Activated CD4-positive, alpha-beta T cell treated with anti-CD3 and anti-CD28 coated beads for 36 hours (primary cell): ENCODE measurements at regions not wholly inside any gene's neighbourhood (a gene's known extent, or its start where the extent isn't known, plus 50 kb on each side); places are given as distances from the start of the nearest gene placed in this dataset.
"Not testable (repeated sequence)": the region's sequence is repeated elsewhere in the genome, so short reads cannot be mapped to it uniquely, and the experiment has no call there.

Experiments
- ATAC-seq: fragments of 200-7000 bp; cut with Tn5 transposase; one replicate; pipeline ENCODE4 v1.10.0; 2021; ENCODE audit warnings: mild to moderate bottlenecking, moderate library complexity
- CTCF ChIA-PET: fragments of 350-600 bp; sonication (Branson Sonifier 250); formaldehyde crosslinking; loops from one replicate; lab custom pipeline; 2021; ENCODE audit warnings: antibody characterized with exemption; lab: Charles Lee
- POLR2A ChIA-PET: fragments of 350-600 bp; sonication (Branson Sonifier 250); formaldehyde crosslinking; loops from one replicate; lab custom pipeline; 2021; ENCODE audit warnings: antibody characterized with exemption, inconsistent platforms; lab: Charles Lee
- DNase-seq: peaks from one replicate; pipeline ENCODE4 v3.0.0-alpha.2; 2020
- H3K27ac Mint-ChIP-seq: one replicate; pipeline ENCODE4 v1.8.0; 2021; ENCODE audit warnings: mixed read lengths
- H3K27me3 Mint-ChIP-seq: one replicate; pipeline ENCODE4 v1.8.0; 2021; ENCODE audit warnings: mixed read lengths
- H3K36me3 Mint-ChIP-seq: one replicate; pipeline ENCODE4 v1.8.0; 2021; ENCODE audit warnings: low read depth, mixed read lengths
- H3K4me1 Mint-ChIP-seq: one replicate; pipeline ENCODE4 v1.8.0; 2021; ENCODE audit warnings: mixed read lengths
- H3K4me3 Mint-ChIP-seq: one replicate; pipeline ENCODE4 v1.8.0; 2021; ENCODE audit warnings: mild to moderate bottlenecking, moderate library complexity, mixed read lengths
- H3K9me3 Mint-ChIP-seq: one replicate; pipeline ENCODE4 v1.8.0; 2021; ENCODE audit warnings: low read depth, mixed read lengths
- intact Hi-C, 2 experiments: fragments of 100-400 bp; cut with DNase I in 1 of 2; cut with micrococcal nuclease in 1 of 2; formaldehyde crosslinking; loops; one replicate each; pipeline versions ENCODE4 v1.14.2 to v1.15.1; 2022 to 2024; cut with DNase I, micrococcal nuclease

- no peaks in the 10 kb centered on the region for H3K36me3 Mint-ChIP-seq
- H3K27ac Mint-ChIP-seq: no peak overlapping the region
- H3K4me1 Mint-ChIP-seq: no peaks in the 10 kb centered on the region
- ChIA-PET POLR2A (no interaction called here), CTCF (no interaction called here)
- no peak for DNase-seq
- ATAC-seq: no peak
- H3K4me3 Mint-ChIP-seq: no peak overlapping the region
- intact Hi-C loops: no loop called here
- H3K27me3 Mint-ChIP-seq: no peaks in the 10 kb centered on the region
- H3K9me3 Mint-ChIP-seq: peaks cover 27% of the 10 kb centered on the region
Observed at GRCh38 chr5:153939101-153939500, 99.6 kb downstream of the FAM114A2 start.

- Mint-ChIP-seq H3K27me3 (no peaks in the 10 kb centered on the region), H3K4me3 (no peak overlapping the region), H3K27ac (no peak overlapping the region), H3K9me3 (peaks cover 27% of the 10 kb centered on the region), H3K4me1 (no peaks in the 10 kb centered on the region), H3K36me3 (no peaks in the 10 kb centered on the region)
- intact Hi-C loops: no loop called here
- ATAC-seq (no peak), DNase-seq (no peak)
- ChIA-PET POLR2A (no interaction called here), CTCF (no interaction called here)
Observed at GRCh38 chr5:153938191-153938842, 100.4 kb downstream of the FAM114A2 start.

GRCh38 chr5:153937661-153938060 lies 101.0 kb downstream of the FAM114A2 start:
- DNase-seq: no peak
- intact Hi-C loops: no loop called here
- H3K9me3 Mint-ChIP-seq: peaks cover 27% of the 10 kb centered on the region
- no peak for ATAC-seq
- CTCF ChIA-PET: no interaction called here
- no peaks in the 10 kb centered on the region for H3K27me3 Mint-ChIP-seq
- no peak overlapping the region for H3K27ac Mint-ChIP-seq
- H3K4me1 Mint-ChIP-seq: no peaks in the 10 kb centered on the region
- POLR2A ChIA-PET: no interaction called here
- no peaks in the 10 kb centered on the region for H3K36me3 Mint-ChIP-seq
- H3K4me3 Mint-ChIP-seq: no peak overlapping the region

- H3K27me3 Mint-ChIP-seq, DNase-seq, H3K9me3 Mint-ChIP-seq, H3K4me1 Mint-ChIP-seq, H3K27ac Mint-ChIP-seq, intact Hi-C loops, ATAC-seq, POLR2A ChIA-PET, H3K36me3 Mint-ChIP-seq, H3K4me3 Mint-ChIP-seq: not testable (repeated sequence)
- CTCF ChIA-PET: interaction anchor here (0.6 kb wide), 1 partner anchor 8 kb away, joined by 4 read pairs; no protein-coding TSS in a partner anchor
Observed at GRCh38 chr5:153935151-153935550, 103.6 kb downstream of the FAM114A2 start.

GRCh38 chr5:153926201-153926600 lies 112.5 kb downstream of the FAM114A2 start:
- Mint-ChIP-seq H3K9me3 (peaks cover 4% of the 10 kb centered on the region), H3K4me3 (no peak overlapping the region), H3K36me3 (no peaks in the 10 kb centered on the region), H3K27me3 (peaks cover 9% of the 10 kb centered on the region), H3K27ac (no peak overlapping the region), H3K4me1 (no peaks in the 10 kb centered on the region)
- POLR2A ChIA-PET: no interaction called here
- DNase-seq (no peak), ATAC-seq (no peak)
- CTCF ChIA-PET: no interaction called here
- intact Hi-C loops: no loop called here

- CTCF ChIA-PET: no interaction called here
Observed at GRCh38 chr5:153919161-153919560, 119.5 kb downstream of the FAM114A2 start.

GRCh38 chr5:153907170-153907775 lies 131.4 kb downstream of the FAM114A2 start:
- ATAC-seq (no peak), DNase-seq (no peak)
- CTCF ChIA-PET: no interaction called here
- H3K9me3 Mint-ChIP-seq: peaks cover 4% of the 10 kb centered on the region
- POLR2A ChIA-PET: no interaction called here
- no peak overlapping the region for H3K27ac Mint-ChIP-seq
- H3K4me3 Mint-ChIP-seq: no peak overlapping the region
- H3K27me3 Mint-ChIP-seq: no peaks in the 10 kb centered on the region
- H3K36me3 Mint-ChIP-seq: no peaks in the 10 kb centered on the region
- no peaks in the 10 kb centered on the region for H3K4me1 Mint-ChIP-seq
- intact Hi-C loops: no loop called here

More at GRCh38 chr5:153919161-153919560, 119.5 kb downstream of the FAM114A2 start:
- Mint-ChIP-seq H3K4me1 (no peaks in the 10 kb centered on the region), H3K36me3 (peaks cover 2% of the 10 kb centered on the region), H3K27ac (no peak overlapping the region), H3K27me3 (peaks cover 8% of the 10 kb centered on the region), H3K4me3 (no peak overlapping the region), H3K9me3 (peaks cover 6% of the 10 kb centered on the region)
- intact Hi-C loops: no loop called here
- POLR2A ChIA-PET: no interaction called here
- DNase-seq (no peak), ATAC-seq (no peak)

- DNase-seq: no peak
- H3K4me3 Mint-ChIP-seq: no peak overlapping the region
- H3K9me3 Mint-ChIP-seq: no peaks in the 10 kb centered on the region
- no peak overlapping the region for H3K27ac Mint-ChIP-seq
- no peaks in the 10 kb centered on the region for H3K4me1 Mint-ChIP-seq
- no peaks in the 10 kb centered on the region for H3K27me3 Mint-ChIP-seq
- POLR2A ChIA-PET: no interaction called here
- CTCF ChIA-PET: interaction anchor here (0.9 to 1.0 kb wide), 2 partner anchors 35 to 64 kb away, joined by 3 read pairs; no protein-coding TSS in a partner anchor
- H3K36me3 Mint-ChIP-seq: no peaks in the 10 kb centered on the region
- no peak for ATAC-seq
- intact Hi-C loops: no loop called here
Observed at GRCh38 chr5:153905219-153905618, 133.5 kb downstream of the FAM114A2 start.

GRCh38 chr5:153903321-153903720 lies 135.4 kb downstream of the FAM114A2 start:
- Mint-ChIP-seq H3K27me3 (no peaks in the 10 kb centered on the region), H3K4me3 (no peak overlapping the region), H3K9me3 (no peaks in the 10 kb centered on the region), H3K4me1 (no peaks in the 10 kb centered on the region), H3K36me3 (no peaks in the 10 kb centered on the region), H3K27ac (no peak overlapping the region)
- DNase-seq: no peak
- POLR2A ChIA-PET: no interaction called here
- ATAC-seq: no peak
- intact Hi-C loops: no loop called here
- CTCF ChIA-PET: interaction anchor here (0.8 kb wide), 1 partner anchor 90 kb away, joined by 3 read pairs; no protein-coding TSS in a partner anchor

- ATAC-seq (no peak), DNase-seq (no peak)
- intact Hi-C loops: no loop called here
- no peak overlapping the region for H3K27ac Mint-ChIP-seq
- no peaks in the 10 kb centered on the region for H3K9me3 Mint-ChIP-seq
- CTCF ChIA-PET: no interaction called here
- POLR2A ChIA-PET: no interaction called here
- H3K4me1 Mint-ChIP-seq: no peaks in the 10 kb centered on the region
- H3K27me3 Mint-ChIP-seq: peaks cover 4% of the 10 kb centered on the region
- H3K36me3 Mint-ChIP-seq: no peaks in the 10 kb centered on the region
- no peak overlapping the region for H3K4me3 Mint-ChIP-seq
Observed at GRCh38 chr5:153902016-153902415, 136.7 kb downstream of the FAM114A2 start.

- Mint-ChIP-seq H3K4me3 (no peak overlapping the region), H3K27ac (no peak overlapping the region), H3K9me3 (no peaks in the 10 kb centered on the region), H3K27me3 (peaks cover 4% of the 10 kb centered on the region), H3K4me1 (no peaks in the 10 kb centered on the region), H3K36me3 (no peaks in the 10 kb centered on the region)
- CTCF ChIA-PET: no interaction called here
- ATAC-seq (no peak), DNase-seq (no peak)
- intact Hi-C loops: no loop called here
- POLR2A ChIA-PET: no interaction called here
Observed at GRCh38 chr5:153901449-153901848, 137.3 kb downstream of the FAM114A2 start.

GRCh38 chr5:153900703-153901395 lies 137.9 kb downstream of the FAM114A2 start:
- DNase-seq (no peak), ATAC-seq (no peak)
- Mint-ChIP-seq H3K4me3 (no peak overlapping the region), H3K9me3 (no peaks in the 10 kb centered on the region), H3K27me3 (peaks cover 4% of the 10 kb centered on the region), H3K27ac (no peak overlapping the region), H3K36me3 (no peaks in the 10 kb centered on the region), H3K4me1 (no peaks in the 10 kb centered on the region)
- intact Hi-C loops: no loop called here
- CTCF ChIA-PET: no interaction called here
- POLR2A ChIA-PET: no interaction called here
